H1 (cell line): ENCODE measurements at regions not wholly inside any gene's neighbourhood (a gene's known extent, or its start where the extent isn't known, plus 50 kb on each side); places are given as distances from the start of the nearest gene placed in this dataset.

ENCODE experiments used
- EP300 ChIP-seq, 2 experiments: IDR thresholded peaks; 1 replicate in 1 of 2; 2 replicates in 1 of 2; pipeline ENCODE4 v1.6.1; 2011 to 2012; ENCODE audit warnings: low read depth in 2 of 2, low read length in 2 of 2, mild to moderate bottlenecking in 2 of 2, borderline replicate concordance in 1 of 2, inconsistent platforms in 1 of 2, moderate library complexity in 1 of 2
- POLR2A ChIP-seq, 2 experiments: IDR thresholded peaks; 1 replicate in 1 of 2; 2 replicates in 1 of 2; pipeline ENCODE4 v1.6.1; 2011; ENCODE audit warnings: low read depth in 2 of 2, low read length in 2 of 2, mild to moderate bottlenecking in 2 of 2; ENCODE audit errors: control extremely low read depth in 1 of 2
- POLR2AphosphoS5 ChIP-seq: IDR thresholded peaks from 2 replicates; pipeline ENCODE4 v1.6.1; 2011; ENCODE audit warnings: low read depth, low read length
- RAD21 ChIP-seq, 2 experiments: IDR thresholded peaks in 1 of 2; conservative IDR thresholded peaks in 1 of 2; 2 replicates each; pipeline ENCODE4 v1.6.1; 2011; ENCODE audit warnings: low read depth in 2 of 2, low read length in 2 of 2, improper control_type of control experiment in 1 of 2, inconsistent platforms in 1 of 2, mild to moderate bottlenecking in 1 of 2, moderate library complexity in 1 of 2
- RFX5 ChIP-seq: IDR thresholded peaks from 2 replicates; pipeline ENCODE4 v1.6.1; 2011; ENCODE audit warnings: low read depth, low read length, improper control_type of control experiment, borderline replicate concordance
- SP1 ChIP-seq: IDR thresholded peaks from 2 replicates; pipeline ENCODE4 v1.6.1; 2011; ENCODE audit warnings: low read depth, low read length
- TAF1 ChIP-seq: IDR thresholded peaks from 2 replicates; pipeline ENCODE4 v1.6.1; 2011; ENCODE audit warnings: mild to moderate bottlenecking, low read depth, low read length
- TBP ChIP-seq: IDR thresholded peaks from 2 replicates; pipeline ENCODE4 v1.6.1; 2011; ENCODE audit warnings: low read depth, low read length, improper control_type of control experiment
- TCF12 ChIP-seq: IDR thresholded peaks from 2 replicates; pipeline ENCODE4 v1.6.1; 2011; ENCODE audit warnings: low read depth, mild to moderate bottlenecking, low read length
- TF ChIP-seq, protein P1 (sequence below), 3 experiments: IDR thresholded peaks; 1 replicate in 2 of 3; 2 replicates in 1 of 3; pipeline versions ENCODE4 v1.5.1 to v1.6.1; 2011; ENCODE audit warnings: low read length in 3 of 3, mild to moderate bottlenecking in 3 of 3, inconsistent platforms in 2 of 3, low read depth in 1 of 3, moderate library complexity in 1 of 3; ENCODE audit not compliant: insufficient read depth in 1 of 3; ENCODE audit errors: control extremely low read depth in 1 of 3
- TF ChIP-seq, protein P2 (sequence below): IDR thresholded peaks from 2 replicates; pipeline ENCODE4 v1.6.1; 2011; ENCODE audit warnings: low read length, improper control_type of control experiment
- TF ChIP-seq, protein P3 (sequence below): IDR thresholded peaks from 2 replicates; pipeline ENCODE4 v1.6.1; 2011; ENCODE audit warnings: low read depth, mild to moderate bottlenecking, low read length; ENCODE audit not compliant: insufficient read depth

DNA sequence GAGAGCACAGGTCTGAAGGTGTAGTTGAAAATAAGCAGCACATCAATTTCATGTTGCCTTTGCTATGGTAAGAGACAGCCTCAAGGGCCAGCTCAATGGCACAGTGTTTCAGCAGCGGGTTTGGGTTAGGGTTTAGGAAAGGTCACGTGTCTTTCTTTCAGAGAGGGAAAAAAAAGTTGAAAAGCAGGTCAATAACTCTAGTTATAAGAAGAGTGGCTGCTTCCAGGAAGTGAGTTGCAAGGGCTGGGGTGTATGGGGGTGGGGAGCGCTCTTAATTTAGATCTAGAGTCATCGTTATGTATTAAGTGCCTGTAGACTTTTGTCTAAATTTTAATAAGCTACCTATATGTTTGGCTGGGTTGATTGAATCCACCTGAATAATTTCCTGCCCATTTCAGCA is 118.5 kb upstream of the SPAG17 start:
- TF ChIP-seq, protein P1, sequence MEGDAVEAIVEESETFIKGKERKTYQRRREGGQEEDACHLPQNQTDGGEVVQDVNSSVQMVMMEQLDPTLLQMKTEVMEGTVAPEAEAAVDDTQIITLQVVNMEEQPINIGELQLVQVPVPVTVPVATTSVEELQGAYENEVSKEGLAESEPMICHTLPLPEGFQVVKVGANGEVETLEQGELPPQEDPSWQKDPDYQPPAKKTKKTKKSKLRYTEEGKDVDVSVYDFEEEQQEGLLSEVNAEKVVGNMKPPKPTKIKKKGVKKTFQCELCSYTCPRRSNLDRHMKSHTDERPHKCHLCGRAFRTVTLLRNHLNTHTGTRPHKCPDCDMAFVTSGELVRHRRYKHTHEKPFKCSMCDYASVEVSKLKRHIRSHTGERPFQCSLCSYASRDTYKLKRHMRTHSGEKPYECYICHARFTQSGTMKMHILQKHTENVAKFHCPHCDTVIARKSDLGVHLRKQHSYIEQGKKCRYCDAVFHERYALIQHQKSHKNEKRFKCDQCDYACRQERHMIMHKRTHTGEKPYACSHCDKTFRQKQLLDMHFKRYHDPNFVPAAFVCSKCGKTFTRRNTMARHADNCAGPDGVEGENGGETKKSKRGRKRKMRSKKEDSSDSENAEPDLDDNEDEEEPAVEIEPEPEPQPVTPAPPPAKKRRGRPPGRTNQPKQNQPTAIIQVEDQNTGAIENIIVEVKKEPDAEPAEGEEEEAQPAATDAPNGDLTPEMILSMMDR (IDR thresholded peaks at IDR 0.05; ENCODE audit: control extremely low read depth in 1 of 3, insufficient read depth in 1 of 3, low read depth in 1 of 3, low read length in 3 of 3) = no peak
- TF ChIP-seq EP300 (IDR thresholded peaks at IDR 0.05; ENCODE audit: borderline replicate concordance in 1 of 2, low read depth in 2 of 2, low read length in 2 of 2) (no peak), SP1 (no peak), TCF12 (no peak), POLR2AphosphoS5 (no peak), TBP (no peak), RFX5 (no peak), TAF1 (no peak), POLR2A (IDR thresholded peaks at IDR 0.05; ENCODE audit: control extremely low read depth in 1 of 2, low read depth in 2 of 2, low read length in 2 of 2) (no peak), RAD21 (IDR thresholded peaks at IDR 0.05 in 1 of 2, conservative IDR thresholded peaks at IDR 0.05 in 1 of 2; ENCODE audit: low read depth in 2 of 2, low read length in 2 of 2) (no peak)
- TF ChIP-seq, protein P2, sequence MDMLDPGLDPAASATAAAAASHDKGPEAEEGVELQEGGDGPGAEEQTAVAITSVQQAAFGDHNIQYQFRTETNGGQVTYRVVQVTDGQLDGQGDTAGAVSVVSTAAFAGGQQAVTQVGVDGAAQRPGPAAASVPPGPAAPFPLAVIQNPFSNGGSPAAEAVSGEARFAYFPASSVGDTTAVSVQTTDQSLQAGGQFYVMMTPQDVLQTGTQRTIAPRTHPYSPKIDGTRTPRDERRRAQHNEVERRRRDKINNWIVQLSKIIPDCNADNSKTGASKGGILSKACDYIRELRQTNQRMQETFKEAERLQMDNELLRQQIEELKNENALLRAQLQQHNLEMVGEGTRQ = no peak
- TF ChIP-seq, protein P3, sequence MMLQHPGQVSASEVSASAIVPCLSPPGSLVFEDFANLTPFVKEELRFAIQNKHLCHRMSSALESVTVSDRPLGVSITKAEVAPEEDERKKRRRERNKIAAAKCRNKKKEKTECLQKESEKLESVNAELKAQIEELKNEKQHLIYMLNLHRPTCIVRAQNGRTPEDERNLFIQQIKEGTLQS = no peak
